Astrocyte of the cerebellum (primary cell): ENCODE measurements at regions not wholly inside any gene's neighbourhood (a gene's known extent, or its start where the extent isn't known, plus 50 kb on each side); places are given as distances from the start of the nearest gene placed in this dataset.
"Not testable (repeated sequence)": the region's sequence is repeated elsewhere in the genome, so short reads cannot be mapped to it uniquely, and the experiment has no call there.

Source experiments
- DNase-seq: peaks from one replicate; pipeline ENCODE4 v3.0.0-alpha.2; 2011; ENCODE audit warnings: low read depth
- H3K4me3 ChIP-seq: 2 replicates; pipeline ENCODE4 v1.5.1; 2011; ENCODE audit warnings: mild to moderate bottlenecking, low read depth, low read length, moderate library complexity
- in situ Hi-C: cut with HindIII; loops from 2 replicates; pipeline ENCODE4 v1.10.0; 2017; ENCODE audit warnings: low sequenced_read_pairs
- TF ChIP-seq, protein P1 (sequence below): IDR thresholded peaks from 2 replicates; pipeline ENCODE4 v1.5.1; 2012; ENCODE audit warnings: low read length, low read depth, moderate library complexity, mild to moderate bottlenecking; ENCODE audit errors: missing control alignments

DNA sequence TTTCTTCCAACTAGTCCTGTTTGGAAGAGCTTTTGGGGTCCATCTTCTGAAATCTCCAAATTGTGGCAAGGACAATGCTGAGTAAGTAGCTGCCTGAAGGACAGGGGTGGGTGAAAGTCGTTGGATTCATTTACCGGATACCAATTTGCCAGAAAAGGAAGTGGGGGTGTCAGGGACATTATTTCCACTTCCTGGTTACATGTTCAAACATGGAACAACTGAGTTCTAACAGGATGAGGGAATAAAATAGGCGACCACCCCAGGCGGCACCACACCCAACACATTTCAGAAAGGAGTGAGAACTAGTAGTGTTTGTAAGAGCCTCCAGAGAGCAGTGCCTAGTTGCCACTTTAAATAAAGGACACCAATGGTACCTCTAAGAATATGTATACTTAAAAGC lies 158.6 kb upstream of the SERTAD2 start:
- TF ChIP-seq, protein P1, sequence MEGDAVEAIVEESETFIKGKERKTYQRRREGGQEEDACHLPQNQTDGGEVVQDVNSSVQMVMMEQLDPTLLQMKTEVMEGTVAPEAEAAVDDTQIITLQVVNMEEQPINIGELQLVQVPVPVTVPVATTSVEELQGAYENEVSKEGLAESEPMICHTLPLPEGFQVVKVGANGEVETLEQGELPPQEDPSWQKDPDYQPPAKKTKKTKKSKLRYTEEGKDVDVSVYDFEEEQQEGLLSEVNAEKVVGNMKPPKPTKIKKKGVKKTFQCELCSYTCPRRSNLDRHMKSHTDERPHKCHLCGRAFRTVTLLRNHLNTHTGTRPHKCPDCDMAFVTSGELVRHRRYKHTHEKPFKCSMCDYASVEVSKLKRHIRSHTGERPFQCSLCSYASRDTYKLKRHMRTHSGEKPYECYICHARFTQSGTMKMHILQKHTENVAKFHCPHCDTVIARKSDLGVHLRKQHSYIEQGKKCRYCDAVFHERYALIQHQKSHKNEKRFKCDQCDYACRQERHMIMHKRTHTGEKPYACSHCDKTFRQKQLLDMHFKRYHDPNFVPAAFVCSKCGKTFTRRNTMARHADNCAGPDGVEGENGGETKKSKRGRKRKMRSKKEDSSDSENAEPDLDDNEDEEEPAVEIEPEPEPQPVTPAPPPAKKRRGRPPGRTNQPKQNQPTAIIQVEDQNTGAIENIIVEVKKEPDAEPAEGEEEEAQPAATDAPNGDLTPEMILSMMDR = no peak
- DNase-seq = no peak
- in situ Hi-C loops = no loop called here
- H3K4me3 ChIP-seq = no peak overlapping the region

DNA sequence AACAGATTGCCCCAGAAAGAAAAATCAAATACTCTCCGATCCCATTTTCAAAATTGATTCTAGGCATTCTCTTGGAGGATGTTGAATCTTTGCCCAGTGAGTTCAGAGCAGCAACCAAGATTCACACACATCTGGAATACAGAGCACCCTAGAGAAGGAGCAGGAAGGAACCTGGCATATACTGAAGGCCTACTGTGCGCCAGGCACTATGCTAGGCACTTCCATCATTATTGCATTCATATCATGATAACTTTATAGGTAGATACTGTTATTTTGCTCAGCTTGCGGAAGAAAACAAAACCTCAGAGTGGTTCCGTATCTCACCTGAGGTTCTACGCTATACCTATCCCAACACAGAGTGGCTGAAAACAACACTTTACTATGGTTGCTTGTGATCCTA lies 160.3 kb upstream of the SERTAD2 start:
- in situ Hi-C loops = no loop called here
- DNase-seq = no peak
- TF ChIP-seq, protein P1 = no peak
- H3K4me3 ChIP-seq = no peak overlapping the region

DNA sequence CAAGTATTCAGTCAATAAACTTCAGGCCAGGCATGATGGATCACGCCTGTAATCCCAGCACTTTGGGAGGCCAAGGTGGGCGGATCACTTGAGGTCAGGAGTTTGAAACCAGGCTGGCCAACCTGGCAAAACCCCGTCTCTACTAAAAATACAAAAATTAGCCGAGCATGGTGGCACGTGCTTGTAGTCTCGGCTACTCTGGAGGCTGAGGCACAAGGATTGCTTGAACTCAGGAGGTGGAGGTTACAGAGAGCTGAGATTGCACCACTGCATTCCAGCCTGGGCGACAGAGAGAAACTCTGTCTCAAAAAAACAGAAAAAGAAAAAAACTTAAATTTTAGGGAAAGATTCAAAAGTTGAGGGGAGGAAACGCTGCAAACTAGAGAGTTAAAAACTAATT lies 162.8 kb upstream of the SERTAD2 start:
- H3K4me3 ChIP-seq, in situ Hi-C loops, DNase-seq: not testable (repeated sequence)

DNA sequence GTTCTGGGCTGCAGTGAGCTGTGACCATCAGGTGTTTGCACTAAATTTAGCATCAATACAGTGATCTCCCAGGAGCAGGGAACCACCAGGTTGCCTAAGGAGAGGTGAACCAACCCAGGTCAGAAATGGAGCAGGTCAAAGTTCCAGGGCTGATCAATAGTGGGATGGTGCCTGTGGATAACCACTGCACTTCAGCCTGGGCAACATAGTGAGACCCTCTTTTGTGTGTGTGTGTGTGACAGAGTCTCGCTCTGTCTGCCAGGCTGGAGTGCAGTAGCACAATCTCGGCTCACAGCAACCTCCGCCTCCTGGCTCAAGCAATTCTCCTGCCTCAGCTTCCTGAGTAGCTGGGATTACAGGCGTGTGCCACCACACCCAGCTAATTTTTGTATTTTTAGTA lies 163.7 kb upstream of the SERTAD2 start:
- no peak overlapping the region for H3K4me3 ChIP-seq
- TF ChIP-seq, protein P1 = no peak
- in situ Hi-C loops = no loop called here
- no peak for DNase-seq

DNA sequence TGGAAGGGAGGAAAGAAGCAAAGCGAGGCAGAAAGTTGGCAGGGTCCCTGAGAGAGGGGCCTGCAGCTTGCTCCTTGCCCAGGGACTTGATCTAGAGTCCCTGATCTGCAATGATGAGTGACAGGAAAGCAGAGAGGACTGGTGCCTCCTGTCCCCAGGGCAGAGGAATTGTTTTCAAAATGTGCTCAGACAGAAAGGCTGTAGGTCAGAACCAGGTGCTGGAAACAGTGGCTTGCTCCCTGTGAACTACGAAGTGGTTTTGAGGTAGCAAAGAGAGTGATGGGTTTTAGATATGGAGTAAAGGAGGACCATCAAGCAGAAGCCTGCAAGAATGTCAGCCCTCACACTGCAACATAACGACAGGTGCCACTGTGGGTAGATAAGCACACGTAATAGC lies 164.9 kb upstream of the SERTAD2 start:
- H3K4me3 ChIP-seq = no peak overlapping the region

DNA sequence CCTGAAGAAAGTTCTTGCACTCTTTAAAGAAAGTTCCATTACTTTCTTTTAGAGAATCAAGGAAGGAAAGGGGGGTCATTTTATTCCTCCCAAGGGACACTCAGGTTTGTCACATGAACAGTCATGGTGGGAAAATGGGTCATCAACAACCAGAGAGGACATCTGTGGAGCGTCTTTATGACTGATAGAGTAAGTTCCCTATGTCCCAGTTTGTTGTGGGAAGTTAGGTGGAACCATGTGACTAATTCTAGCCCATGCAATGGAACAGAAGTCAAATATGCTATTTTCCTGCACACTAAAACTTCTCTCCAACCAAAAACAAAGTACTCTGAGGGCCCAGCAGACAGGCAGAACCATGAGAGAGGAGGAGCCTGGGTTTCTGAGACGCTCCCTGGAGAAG lies 165.6 kb upstream of the SERTAD2 start:
- in situ Hi-C loops = no loop called here
- no peak overlapping the region for H3K4me3 ChIP-seq
- DNase-seq = no peak
- TF ChIP-seq, protein P1 = no peak

More for the DNA sequence above, 164.9 kb upstream of the SERTAD2 start:
- in situ Hi-C loops = no loop called here
- TF ChIP-seq, protein P1 = no peak
- DNase-seq = no peak

DNA sequence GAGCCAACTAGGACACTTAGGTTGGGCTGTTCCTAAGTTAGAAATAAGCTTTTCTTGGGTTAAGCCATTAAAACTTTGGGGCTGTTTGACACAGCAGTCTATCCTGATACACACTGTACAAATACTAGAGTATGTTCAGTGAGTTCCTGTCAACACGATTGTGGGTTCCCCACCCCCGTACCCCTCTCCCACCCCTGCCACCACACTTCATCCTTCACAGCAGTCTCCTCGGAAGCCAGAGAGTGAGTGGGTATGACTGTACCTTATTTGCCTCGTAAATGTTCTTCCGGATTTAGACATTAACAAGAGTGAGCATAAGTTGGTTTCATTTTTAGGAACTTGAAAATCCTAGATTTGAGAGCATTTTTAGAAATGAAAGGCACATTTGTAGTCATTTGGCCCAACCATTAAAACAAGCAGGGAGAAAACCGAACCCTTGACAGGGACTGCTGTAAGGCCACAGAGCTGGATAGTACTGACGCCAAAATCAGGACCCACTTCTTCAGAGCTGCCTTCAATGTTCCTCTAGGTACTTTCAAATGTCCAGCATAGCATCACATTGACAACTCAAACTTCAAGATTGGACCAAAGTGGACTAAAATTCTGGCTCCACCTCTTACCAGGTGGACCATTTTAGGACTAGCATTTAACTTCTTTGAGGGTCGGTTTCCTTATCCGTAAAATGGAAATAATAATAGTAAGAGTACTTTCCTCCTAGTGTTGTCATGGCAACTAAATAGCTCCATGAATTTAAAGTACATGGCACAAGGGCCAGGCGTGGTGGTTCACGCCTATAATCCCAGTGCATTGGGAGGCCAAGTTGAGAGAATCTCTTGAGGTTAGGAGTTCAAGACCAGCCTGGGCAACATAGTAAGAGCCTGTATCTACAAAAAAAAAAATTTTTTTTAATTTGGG lies 166.3 kb upstream of the SERTAD2 start:
- H3K4me3 ChIP-seq = no peak overlapping the region
- in situ Hi-C loops = no loop called here

More for the DNA sequence above, 166.3 kb upstream of the SERTAD2 start:
- TF ChIP-seq, protein P1 = no peak
- no peak for DNase-seq
